Upper lobe of left lung (tissue), 4 donors: ENCODE measurements at regions not wholly inside any gene's neighbourhood (a gene's known extent, or its start where the extent isn't known, plus 50 kb on each side); places are given as distances from the start of the nearest gene placed in this dataset.

ENCODE experiments used
- POLR2A ChIP-seq, 4 donors: fragments of 450-650 bp; IDR thresholded peaks; one replicate each; pipeline ENCODE4 v1.5.1; 2016 to 2017; ENCODE audit warnings: antibody characterized with exemption in 4 of 4, mild to moderate bottlenecking in 2 of 4
- TF ChIP-seq, protein P1 (sequence below), 6 experiments: fragments of 450-650 bp in 4 of 6; fragments of 200-600 bp in 2 of 6; sonication (generic) in 2 of 6; IDR thresholded peaks; one replicate each; pipeline ENCODE4 v1.5.1; 2016 to 2019; ENCODE audit warnings: antibody characterized with exemption in 6 of 6

- TF ChIP-seq, protein P1, sequence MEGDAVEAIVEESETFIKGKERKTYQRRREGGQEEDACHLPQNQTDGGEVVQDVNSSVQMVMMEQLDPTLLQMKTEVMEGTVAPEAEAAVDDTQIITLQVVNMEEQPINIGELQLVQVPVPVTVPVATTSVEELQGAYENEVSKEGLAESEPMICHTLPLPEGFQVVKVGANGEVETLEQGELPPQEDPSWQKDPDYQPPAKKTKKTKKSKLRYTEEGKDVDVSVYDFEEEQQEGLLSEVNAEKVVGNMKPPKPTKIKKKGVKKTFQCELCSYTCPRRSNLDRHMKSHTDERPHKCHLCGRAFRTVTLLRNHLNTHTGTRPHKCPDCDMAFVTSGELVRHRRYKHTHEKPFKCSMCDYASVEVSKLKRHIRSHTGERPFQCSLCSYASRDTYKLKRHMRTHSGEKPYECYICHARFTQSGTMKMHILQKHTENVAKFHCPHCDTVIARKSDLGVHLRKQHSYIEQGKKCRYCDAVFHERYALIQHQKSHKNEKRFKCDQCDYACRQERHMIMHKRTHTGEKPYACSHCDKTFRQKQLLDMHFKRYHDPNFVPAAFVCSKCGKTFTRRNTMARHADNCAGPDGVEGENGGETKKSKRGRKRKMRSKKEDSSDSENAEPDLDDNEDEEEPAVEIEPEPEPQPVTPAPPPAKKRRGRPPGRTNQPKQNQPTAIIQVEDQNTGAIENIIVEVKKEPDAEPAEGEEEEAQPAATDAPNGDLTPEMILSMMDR (IDR thresholded peaks at IDR 0.05), result no peak
- TF ChIP-seq POLR2A (IDR thresholded peaks at IDR 0.05), result no peak
Observed at GRCh38 chr20:59463541-59463940, 140.8 kb upstream of the PHACTR3 start.
